ENCODE measurements at regions not wholly inside any gene's neighbourhood (a gene's known extent, or its start where the extent isn't known, plus 50 kb on each side); places are given as distances from the start of the nearest gene placed in this dataset.

DNA sequence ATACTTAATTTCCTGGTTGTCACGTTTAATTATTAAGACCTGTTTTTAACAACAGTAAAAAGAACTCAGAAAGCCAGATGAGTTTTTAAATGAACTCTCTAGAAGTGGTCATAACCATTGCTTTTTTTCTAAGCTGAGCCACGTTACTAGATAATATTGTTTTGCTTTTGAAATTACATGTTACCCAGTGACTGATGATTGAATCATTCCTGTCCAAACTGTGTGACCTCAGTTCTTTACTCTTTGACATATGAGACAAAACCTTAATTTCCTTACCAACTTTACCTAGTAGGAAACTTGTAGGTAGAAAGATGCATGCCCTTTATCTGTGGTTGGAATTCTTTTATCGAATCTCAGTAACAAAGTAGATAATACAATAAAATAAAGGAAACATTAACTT lies 411.7 kb downstream of the SH3GL2 start:
- H3K9me3 ChIP-seq (ENCODE audit: control extremely low read depth in 1 of 5, control insufficient read depth in 4 of 5, insufficient read depth in 2 of 5, low read depth in 1 of 5, low read length in 4 of 5), result no peaks in the 10 kb centered on the region
- ChIA-PET POLR2A (no interaction called here), CTCF (no interaction called here)
- no peaks in the 10 kb centered on the region for H3K27me3 ChIP-seq (replicated peaks in 2 of 5; ENCODE audit: control insufficient read depth in 4 of 5, insufficient read depth in 5 of 5, low read length in 4 of 5)
- H3K27ac ChIP-seq (ENCODE audit: insufficient read depth in 1 of 2, low read depth in 1 of 2, low read length in 2 of 2, poor library complexity in 1 of 2, severe bottlenecking in 2 of 2), result no peak overlapping the region
- no peaks in the 10 kb centered on the region for H3K36me3 ChIP-seq (ENCODE audit: control insufficient read depth in 4 of 4, insufficient read depth in 4 of 4, low read length in 3 of 4)
- H3K4me1 ChIP-seq (ENCODE audit: control extremely low read depth in 1 of 4, control insufficient read depth in 4 of 4, insufficient read depth in 4 of 4, low read length in 3 of 4), result no peaks in the 10 kb centered on the region
- WGBS (ENCODE audit: insufficient coverage), result 100% methylated on average over 1 of the region's 3 CpGs
- DNase-seq, result no peak
- no peak overlapping the region for H3K4me3 ChIP-seq (ENCODE audit: control insufficient read depth in 1 of 7, extremely low read depth in 1 of 7, insufficient read depth in 4 of 7, low read depth in 2 of 7, low read length in 6 of 7)

DNA sequence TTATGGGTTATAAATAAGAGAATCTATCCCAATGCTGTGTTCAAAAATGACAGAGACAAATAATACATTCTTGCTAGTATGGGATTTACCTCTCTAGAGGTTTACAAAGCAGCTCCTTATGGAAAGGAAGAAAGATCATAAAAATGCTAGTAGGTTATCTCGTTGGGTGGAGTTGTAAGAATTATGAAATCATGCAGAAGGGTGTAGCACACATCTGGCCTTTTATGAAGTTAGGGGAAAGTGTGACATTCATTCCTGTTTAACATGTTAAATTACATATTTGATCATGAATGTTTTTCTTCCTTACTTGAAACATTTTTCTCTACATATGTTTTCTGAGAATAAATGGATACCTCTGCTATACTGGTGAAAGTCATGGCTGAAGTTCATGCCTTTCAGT lies 414.2 kb downstream of the SH3GL2 start:
- H3K4me3 ChIP-seq (ENCODE audit: control insufficient read depth in 1 of 7, extremely low read depth in 1 of 7, insufficient read depth in 4 of 7, low read depth in 2 of 7, low read length in 6 of 7), result no peak overlapping the region
- H3K9me3 ChIP-seq (ENCODE audit: control extremely low read depth in 1 of 5, control insufficient read depth in 4 of 5, insufficient read depth in 2 of 5, low read depth in 1 of 5, low read length in 4 of 5), result no peaks in the 10 kb centered on the region
- no peaks in the 10 kb centered on the region for H3K4me1 ChIP-seq (ENCODE audit: control extremely low read depth in 1 of 4, control insufficient read depth in 4 of 4, insufficient read depth in 4 of 4, low read length in 3 of 4)
- no peaks in the 10 kb centered on the region for H3K36me3 ChIP-seq (ENCODE audit: control insufficient read depth in 4 of 4, insufficient read depth in 4 of 4, low read length in 3 of 4)
- no peak for DNase-seq
- WGBS (ENCODE audit: insufficient coverage), result no CpG with 5 or more reads among the region's 1 CpG
- H3K27ac ChIP-seq (ENCODE audit: insufficient read depth in 1 of 2, low read depth in 1 of 2, low read length in 2 of 2, poor library complexity in 1 of 2, severe bottlenecking in 2 of 2), result no peak overlapping the region
- POLR2A ChIA-PET, result no interaction called here
- CTCF ChIA-PET, result no interaction called here
- H3K27me3 ChIP-seq (replicated peaks in 2 of 5; ENCODE audit: control insufficient read depth in 4 of 5, insufficient read depth in 5 of 5, low read length in 4 of 5), result peaks cover 0 to 1% (median 0%) of the 10 kb centered on the region in 5 experiments

DNA sequence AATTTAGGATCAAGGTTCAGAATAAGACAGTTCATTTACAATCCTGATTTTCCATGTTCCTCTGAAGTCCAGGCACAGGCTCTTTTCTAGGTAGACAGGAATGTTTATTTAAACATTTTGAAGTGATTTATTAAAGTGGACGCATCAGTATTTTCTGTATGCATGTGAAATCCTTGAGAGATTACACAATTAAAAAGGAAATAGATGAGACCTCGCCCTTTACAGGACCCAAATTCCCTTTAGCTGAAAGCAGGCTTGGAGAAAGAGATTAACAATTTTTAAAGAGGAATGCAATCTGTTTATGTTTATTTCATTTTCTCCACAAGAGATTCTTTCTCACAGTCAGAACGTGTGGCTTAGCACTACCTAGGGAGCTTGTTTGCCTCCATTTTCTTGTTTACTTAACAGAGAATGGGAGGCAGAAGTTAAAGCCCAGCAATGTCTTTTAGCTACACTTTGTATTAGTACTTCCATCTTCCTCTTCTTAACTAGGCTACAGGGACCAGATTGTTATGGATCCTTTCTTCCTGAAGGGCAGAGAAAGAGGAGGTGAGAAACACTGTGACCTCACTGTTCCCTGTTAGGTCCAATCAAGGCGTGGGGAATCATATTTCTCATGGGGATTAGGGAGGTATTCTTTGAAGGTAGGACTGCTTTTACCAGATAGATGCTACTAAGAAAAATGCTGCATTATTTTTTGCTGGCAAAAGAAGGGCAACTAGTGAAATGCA lies 416.0 kb downstream of the SH3GL2 start:
- H3K4me1 ChIP-seq (ENCODE audit: control extremely low read depth in 1 of 4, control insufficient read depth in 4 of 4, insufficient read depth in 4 of 4, low read length in 3 of 4), result no peaks in the 10 kb centered on the region
- POLR2A ChIA-PET, result no interaction called here
- CTCF ChIA-PET, result no interaction called here
- no peaks in the 10 kb centered on the region for H3K36me3 ChIP-seq (ENCODE audit: control insufficient read depth in 4 of 4, insufficient read depth in 4 of 4, low read length in 3 of 4)
- no peak overlapping the region for H3K4me3 ChIP-seq (ENCODE audit: control insufficient read depth in 1 of 7, extremely low read depth in 1 of 7, insufficient read depth in 4 of 7, low read depth in 2 of 7, low read length in 6 of 7)
- no peak for DNase-seq
- no peak overlapping the region for H3K27ac ChIP-seq (ENCODE audit: insufficient read depth in 1 of 2, low read depth in 1 of 2, low read length in 2 of 2, poor library complexity in 1 of 2, severe bottlenecking in 2 of 2)
- H3K9me3 ChIP-seq (ENCODE audit: control extremely low read depth in 1 of 5, control insufficient read depth in 4 of 5, insufficient read depth in 2 of 5, low read depth in 1 of 5, low read length in 4 of 5), result no peaks in the 10 kb centered on the region
- 57% methylated on average over 3 of the region's 4 CpGs for WGBS (ENCODE audit: insufficient coverage)
- H3K27me3 ChIP-seq (replicated peaks in 2 of 5; ENCODE audit: control insufficient read depth in 4 of 5, insufficient read depth in 5 of 5, low read length in 4 of 5), result peaks cover 0 to 1% (median 0%) of the 10 kb centered on the region in 5 experiments

DNA sequence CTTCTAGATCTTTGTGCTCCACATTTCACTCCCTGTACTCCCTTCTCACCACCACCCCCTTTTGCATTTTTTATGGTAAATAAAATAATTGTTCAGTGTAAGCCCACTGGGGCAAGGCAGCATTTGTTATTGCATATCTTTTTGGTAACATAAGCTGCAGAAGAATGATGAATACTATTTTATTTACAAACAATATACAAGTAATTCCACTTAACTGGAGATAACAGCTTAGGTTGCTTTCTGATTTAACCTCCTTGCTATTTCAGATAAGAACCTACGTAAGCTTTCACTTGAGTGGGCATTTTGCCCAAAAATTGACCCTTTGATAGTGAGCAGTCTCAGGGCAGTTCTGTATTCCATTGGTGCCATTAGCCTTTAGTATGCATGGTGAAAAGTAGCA lies 417.9 kb downstream of the SH3GL2 start:
- WGBS (ENCODE audit: insufficient coverage), result 89% methylated on average over 1 of the region's 1 CpG
- CTCF ChIA-PET, result no interaction called here

DNA sequence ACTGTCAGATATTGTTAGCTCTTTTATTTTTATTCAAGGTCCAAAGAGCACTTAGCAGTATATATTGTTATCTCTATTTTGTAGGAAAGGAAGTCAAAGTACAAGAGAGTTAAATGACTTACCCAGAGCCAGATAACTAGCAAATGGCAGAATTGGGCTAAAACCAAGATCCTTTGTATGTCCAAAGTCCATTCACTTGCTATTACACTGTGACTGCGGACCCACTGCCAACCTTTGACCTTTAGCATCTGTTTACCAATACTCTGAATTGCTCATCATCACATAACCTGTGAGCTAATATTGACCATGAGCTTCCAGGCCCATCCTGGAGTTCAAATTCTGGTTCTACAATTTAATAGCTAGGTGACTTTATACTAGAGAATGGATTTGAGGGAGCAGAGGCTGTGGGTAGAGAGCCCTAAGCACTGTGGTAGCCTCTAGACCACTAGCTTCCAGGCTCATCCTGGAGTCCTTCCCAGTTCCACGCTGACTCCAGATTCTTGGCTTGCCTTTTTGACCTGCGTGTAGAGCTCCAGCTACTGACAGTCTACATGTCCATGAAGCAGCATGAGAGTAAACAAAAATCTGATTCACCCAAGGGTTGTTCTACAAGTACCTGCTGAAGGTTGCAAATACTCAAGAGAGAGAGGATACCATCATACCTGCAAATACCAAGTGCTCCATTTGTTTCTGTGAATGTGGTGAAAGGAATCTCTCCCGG lies 424.0 kb downstream of the SH3GL2 start:
- Histone ChIP-seq H3K9me3 (ENCODE audit: control extremely low read depth in 1 of 5, control insufficient read depth in 4 of 5, insufficient read depth in 2 of 5, low read depth in 1 of 5, low read length in 4 of 5) (no peaks in the 10 kb centered on the region), H3K27me3 (replicated peaks in 2 of 5; ENCODE audit: control insufficient read depth in 4 of 5, insufficient read depth in 5 of 5, low read length in 4 of 5) (no peaks in the 10 kb centered on the region), H3K36me3 (ENCODE audit: control insufficient read depth in 4 of 4, insufficient read depth in 4 of 4, low read length in 3 of 4) (no peaks in the 10 kb centered on the region), H3K4me1 (ENCODE audit: control extremely low read depth in 1 of 4, control insufficient read depth in 4 of 4, insufficient read depth in 4 of 4, low read length in 3 of 4) (no peaks in the 10 kb centered on the region), H3K4me3 (ENCODE audit: control insufficient read depth in 1 of 7, extremely low read depth in 1 of 7, insufficient read depth in 4 of 7, low read depth in 2 of 7, low read length in 6 of 7) (no peak overlapping the region), H3K27ac (ENCODE audit: insufficient read depth in 1 of 2, low read depth in 1 of 2, low read length in 2 of 2, poor library complexity in 1 of 2, severe bottlenecking in 2 of 2) (no peak overlapping the region)
- DNase-seq, result no peak
- WGBS (ENCODE audit: insufficient coverage), result 94% methylated on average over 4 of the region's 4 CpGs
- ChIA-PET POLR2A (no interaction called here), CTCF (no interaction called here)

More for the DNA sequence above, 417.9 kb downstream of the SH3GL2 start:
- no peak overlapping the region for H3K27ac ChIP-seq (ENCODE audit: insufficient read depth in 1 of 2, low read depth in 1 of 2, low read length in 2 of 2, poor library complexity in 1 of 2, severe bottlenecking in 2 of 2)
- peaks cover 0 to 1% (median 0%) of the 10 kb centered on the region in 5 experiments for H3K27me3 ChIP-seq (replicated peaks in 2 of 5; ENCODE audit: control insufficient read depth in 4 of 5, insufficient read depth in 5 of 5, low read length in 4 of 5)
- no peak overlapping the region for H3K4me3 ChIP-seq (ENCODE audit: control insufficient read depth in 1 of 7, extremely low read depth in 1 of 7, insufficient read depth in 4 of 7, low read depth in 2 of 7, low read length in 6 of 7)
- no peaks in the 10 kb centered on the region for H3K4me1 ChIP-seq (ENCODE audit: control extremely low read depth in 1 of 4, control insufficient read depth in 4 of 4, insufficient read depth in 4 of 4, low read length in 3 of 4)
- no peaks in the 10 kb centered on the region for H3K36me3 ChIP-seq (ENCODE audit: control insufficient read depth in 4 of 4, insufficient read depth in 4 of 4, low read length in 3 of 4)
- no peaks in the 10 kb centered on the region for H3K9me3 ChIP-seq (ENCODE audit: control extremely low read depth in 1 of 5, control insufficient read depth in 4 of 5, insufficient read depth in 2 of 5, low read depth in 1 of 5, low read length in 4 of 5)
- DNase-seq, result no peak
- POLR2A ChIA-PET, result no interaction called here

DNA sequence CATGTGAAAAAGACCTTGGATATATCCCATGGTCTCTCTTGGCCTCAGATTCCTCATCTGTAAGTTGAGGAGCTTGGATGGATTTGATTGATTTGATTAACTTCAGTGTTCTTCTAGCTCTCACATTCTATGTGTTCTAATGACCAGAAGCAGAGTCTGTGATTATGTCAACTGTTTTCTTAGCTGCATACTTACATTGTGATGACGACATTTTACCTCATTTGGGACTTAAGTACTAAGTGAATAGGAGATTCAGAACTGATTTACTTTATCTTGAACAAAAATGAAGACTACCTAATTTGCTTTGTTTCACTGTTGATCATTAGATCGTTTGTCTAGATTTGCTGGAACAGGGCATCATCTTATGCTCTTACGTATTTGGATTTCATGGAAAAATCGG lies 427.7 kb downstream of the SH3GL2 start:
- no peaks in the 10 kb centered on the region for H3K27me3 ChIP-seq (replicated peaks in 2 of 5; ENCODE audit: control insufficient read depth in 4 of 5, insufficient read depth in 5 of 5, low read length in 4 of 5)
- H3K4me1 ChIP-seq (ENCODE audit: control extremely low read depth in 1 of 4, control insufficient read depth in 4 of 4, insufficient read depth in 4 of 4, low read length in 3 of 4), result no peaks in the 10 kb centered on the region
- DNase-seq, result no peak
- no peaks in the 10 kb centered on the region for H3K9me3 ChIP-seq (ENCODE audit: control extremely low read depth in 1 of 5, control insufficient read depth in 4 of 5, insufficient read depth in 2 of 5, low read depth in 1 of 5, low read length in 4 of 5)
- ChIA-PET CTCF (no interaction called here), POLR2A (no interaction called here)
- no peak overlapping the region for H3K27ac ChIP-seq (ENCODE audit: insufficient read depth in 1 of 2, low read depth in 1 of 2, low read length in 2 of 2, poor library complexity in 1 of 2, severe bottlenecking in 2 of 2)
- H3K36me3 ChIP-seq (ENCODE audit: control insufficient read depth in 4 of 4, insufficient read depth in 4 of 4, low read length in 3 of 4), result no peaks in the 10 kb centered on the region
- H3K4me3 ChIP-seq (ENCODE audit: control insufficient read depth in 1 of 7, extremely low read depth in 1 of 7, insufficient read depth in 4 of 7, low read depth in 2 of 7, low read length in 6 of 7), result no peak overlapping the region
- WGBS (ENCODE audit: insufficient coverage), result no CpG with 5 or more reads among the region's 4 CpGs

DNA sequence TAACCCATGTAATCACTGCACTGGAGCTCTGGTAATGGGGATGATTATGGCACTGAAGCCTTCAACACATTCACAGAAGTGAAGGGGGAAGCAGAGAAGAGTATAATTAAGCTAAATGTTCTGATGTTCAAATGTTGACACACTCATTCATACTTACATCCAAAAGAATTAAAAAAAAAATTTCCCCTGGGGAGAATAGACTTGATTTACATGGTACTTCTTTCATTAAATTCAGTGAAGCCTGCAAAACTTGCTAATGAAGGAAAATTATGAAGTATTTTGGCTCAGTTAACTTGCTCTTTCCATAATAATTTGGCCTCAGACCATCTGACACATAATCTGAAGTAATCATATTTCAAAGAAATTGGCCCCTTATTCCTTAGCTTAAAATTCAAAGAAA lies 428.8 kb downstream of the SH3GL2 start:
- CTCF ChIA-PET, result no interaction called here
- H3K4me3 ChIP-seq (ENCODE audit: control insufficient read depth in 1 of 7, extremely low read depth in 1 of 7, insufficient read depth in 4 of 7, low read depth in 2 of 7, low read length in 6 of 7), result no peak overlapping the region
- H3K9me3 ChIP-seq (ENCODE audit: control extremely low read depth in 1 of 5, control insufficient read depth in 4 of 5, insufficient read depth in 2 of 5, low read depth in 1 of 5, low read length in 4 of 5), result no peaks in the 10 kb centered on the region
- POLR2A ChIA-PET, result interaction anchor here (0.6 kb wide), 1 partner anchor 189 kb away, joined by 3 read pairs; no protein-coding TSS in a partner anchor
- no peak overlapping the region for H3K27ac ChIP-seq (ENCODE audit: insufficient read depth in 1 of 2, low read depth in 1 of 2, low read length in 2 of 2, poor library complexity in 1 of 2, severe bottlenecking in 2 of 2)
- H3K4me1 ChIP-seq (ENCODE audit: control extremely low read depth in 1 of 4, control insufficient read depth in 4 of 4, insufficient read depth in 4 of 4, low read length in 3 of 4), result no peaks in the 10 kb centered on the region
- DNase-seq, result no peak
- H3K27me3 ChIP-seq (replicated peaks in 2 of 5; ENCODE audit: control insufficient read depth in 4 of 5, insufficient read depth in 5 of 5, low read length in 4 of 5), result no peaks in the 10 kb centered on the region
- H3K36me3 ChIP-seq (ENCODE audit: control insufficient read depth in 4 of 4, insufficient read depth in 4 of 4, low read length in 3 of 4), result no peaks in the 10 kb centered on the region

All from common myeloid progenitor, CD34-positive (primary cell).